NCI-H524 (cell line): ENCODE measurements at regions not wholly inside any gene's neighbourhood (a gene's known extent, or its start where the extent isn't known, plus 50 kb on each side); places are given as distances from the start of the nearest gene placed in this dataset.

Experiments
- DNase-seq, 2 experiments: peaks; one replicate each; lab custom pipeline; 2025; lab: John Stamatoyannopoulos, UW

- no peak for DNase-seq
These were observed 384.7 kb downstream of the PDCD6IP start for GRCh38 chr3:34183114-34183513.

GRCh38 chr3:34183611-34184340 lies 385.3 kb downstream of the PDCD6IP start:
- DNase-seq = peak; percentile 30 to 32

GRCh38 chr3:34185301-34185700 lies 386.9 kb downstream of the PDCD6IP start:
- DNase-seq = no peak

GRCh38 chr3:34189133-34189532 lies 390.7 kb downstream of the PDCD6IP start:
- DNase-seq = no peak

GRCh38 chr3:34196914-34197313 lies 398.5 kb downstream of the PDCD6IP start:
- DNase-seq = no peak

- no peak for DNase-seq
These were observed 399.9 kb downstream of the PDCD6IP start for GRCh38 chr3:34198309-34198708.

GRCh38 chr3:34200576-34200975 lies 402.1 kb downstream of the PDCD6IP start:
- peak in 1 of 2 experiments; percentile 23 for DNase-seq

GRCh38 chr3:34202975-34203374 lies 404.5 kb downstream of the PDCD6IP start:
- peak; percentile 92 to 98 for DNase-seq

GRCh38 chr3:34203386-34203785 lies 405.0 kb downstream of the PDCD6IP start:
- DNase-seq = peak; percentile 70 to 80

- DNase-seq = no peak
These were observed 408.6 kb downstream of the PDCD6IP start for GRCh38 chr3:34207002-34207401.

GRCh38 chr3:34207806-34208205 lies 409.4 kb downstream of the PDCD6IP start:
- no peak for DNase-seq

GRCh38 chr3:34212175-34212574 lies 413.7 kb downstream of the PDCD6IP start:
- no peak for DNase-seq

GRCh38 chr3:34212656-34213055 lies 414.2 kb downstream of the PDCD6IP start:
- no peak for DNase-seq

- DNase-seq = no peak
These were observed 415.0 kb downstream of the PDCD6IP start for GRCh38 chr3:34213478-34213877.

GRCh38 chr3:34216711-34217335 lies 418.4 kb downstream of the PDCD6IP start:
- no peak for DNase-seq

- DNase-seq = no peak
These were observed 420.4 kb downstream of the PDCD6IP start for GRCh38 chr3:34218706-34219385.

GRCh38 chr3:34219556-34219955 lies 421.1 kb downstream of the PDCD6IP start:
- DNase-seq = no peak

GRCh38 chr3:34225821-34226366 lies 427.5 kb downstream of the PDCD6IP start:
- DNase-seq = no peak

GRCh38 chr3:34229876-34230275 lies 431.4 kb downstream of the PDCD6IP start:
- DNase-seq = no peak

GRCh38 chr3:34235096-34235495 lies 436.7 kb downstream of the PDCD6IP start:
- DNase-seq = no peak

- DNase-seq = no peak
These were observed 439.5 kb downstream of the PDCD6IP start for GRCh38 chr3:34237946-34238345.

- DNase-seq = no peak
These were observed 440.0 kb downstream of the PDCD6IP start for GRCh38 chr3:34238407-34238806.

- no peak for DNase-seq
These were observed 440.9 kb downstream of the PDCD6IP start for GRCh38 chr3:34239287-34239686.
